OCI-LY1 (cell line): ENCODE measurements at regions not wholly inside any gene's neighbourhood (a gene's known extent, or its start where the extent isn't known, plus 50 kb on each side); places are given as distances from the start of the nearest gene placed in this dataset.

ENCODE experiments used
- CTCF ChIP-seq: fragments of 200-600 bp; sonication (generic), shearing (Covaris generic); IDR thresholded peaks from 2 replicates; pipeline ENCODE4 v1.5.1; 2017; ENCODE audit warnings: mild to moderate bottlenecking, antibody characterized with exemption, low read length, moderate library complexity, mixed read lengths
- EZH2 ChIP-seq: fragments of 200-600 bp; sonication (generic), shearing (Covaris generic); IDR thresholded peaks from 2 replicates; pipeline ENCODE4 v1.8.0; 2017; ENCODE audit warnings: borderline replicate concordance, mixed run types, mild to moderate bottlenecking, antibody characterized with exemption, low read length, moderate library complexity, mixed read lengths

DNA sequence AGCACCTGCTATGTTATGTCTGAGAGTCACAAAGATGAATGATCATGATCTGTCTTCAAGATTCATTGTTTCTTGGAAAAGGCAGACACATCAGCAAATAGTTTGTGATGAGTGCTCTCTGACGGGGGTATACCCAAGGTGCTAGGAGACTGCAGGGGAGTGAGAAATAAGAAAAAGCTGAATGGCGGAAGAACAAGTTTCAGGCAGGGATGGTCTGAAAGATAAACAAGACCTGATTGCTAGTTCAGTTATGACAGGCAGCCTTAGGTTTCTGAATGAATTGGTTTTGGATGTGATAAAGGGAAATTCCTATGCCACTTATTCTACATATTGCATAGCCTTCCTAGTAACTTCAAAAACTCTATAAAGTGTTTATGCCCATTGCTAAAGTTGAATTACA, 327.0 kb upstream of the DKK2 start:
- TF ChIP-seq CTCF (no peak), EZH2 (no peak)
